ENCODE measurements at regions not wholly inside any gene's neighbourhood (a gene's known extent, or its start where the extent isn't known, plus 50 kb on each side); places are given as distances from the start of the nearest gene placed in this dataset.

- TF ChIP-seq, protein P1, sequence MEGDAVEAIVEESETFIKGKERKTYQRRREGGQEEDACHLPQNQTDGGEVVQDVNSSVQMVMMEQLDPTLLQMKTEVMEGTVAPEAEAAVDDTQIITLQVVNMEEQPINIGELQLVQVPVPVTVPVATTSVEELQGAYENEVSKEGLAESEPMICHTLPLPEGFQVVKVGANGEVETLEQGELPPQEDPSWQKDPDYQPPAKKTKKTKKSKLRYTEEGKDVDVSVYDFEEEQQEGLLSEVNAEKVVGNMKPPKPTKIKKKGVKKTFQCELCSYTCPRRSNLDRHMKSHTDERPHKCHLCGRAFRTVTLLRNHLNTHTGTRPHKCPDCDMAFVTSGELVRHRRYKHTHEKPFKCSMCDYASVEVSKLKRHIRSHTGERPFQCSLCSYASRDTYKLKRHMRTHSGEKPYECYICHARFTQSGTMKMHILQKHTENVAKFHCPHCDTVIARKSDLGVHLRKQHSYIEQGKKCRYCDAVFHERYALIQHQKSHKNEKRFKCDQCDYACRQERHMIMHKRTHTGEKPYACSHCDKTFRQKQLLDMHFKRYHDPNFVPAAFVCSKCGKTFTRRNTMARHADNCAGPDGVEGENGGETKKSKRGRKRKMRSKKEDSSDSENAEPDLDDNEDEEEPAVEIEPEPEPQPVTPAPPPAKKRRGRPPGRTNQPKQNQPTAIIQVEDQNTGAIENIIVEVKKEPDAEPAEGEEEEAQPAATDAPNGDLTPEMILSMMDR (IDR thresholded peaks at IDR 0.05; ENCODE audit: insufficient read depth, low read length): no peak
- TF ChIP-seq POLR2AphosphoS5 (IDR thresholded peaks at IDR 0.05; ENCODE audit: low read depth): no peak
- no peak for TF ChIP-seq SPI1 (IDR thresholded peaks at IDR 0.05; ENCODE audit: borderline replicate concordance, low read depth)
- no peak for TF ChIP-seq GABPA (IDR thresholded peaks at IDR 0.05; ENCODE audit: low read depth)
- TF ChIP-seq, protein P2, sequence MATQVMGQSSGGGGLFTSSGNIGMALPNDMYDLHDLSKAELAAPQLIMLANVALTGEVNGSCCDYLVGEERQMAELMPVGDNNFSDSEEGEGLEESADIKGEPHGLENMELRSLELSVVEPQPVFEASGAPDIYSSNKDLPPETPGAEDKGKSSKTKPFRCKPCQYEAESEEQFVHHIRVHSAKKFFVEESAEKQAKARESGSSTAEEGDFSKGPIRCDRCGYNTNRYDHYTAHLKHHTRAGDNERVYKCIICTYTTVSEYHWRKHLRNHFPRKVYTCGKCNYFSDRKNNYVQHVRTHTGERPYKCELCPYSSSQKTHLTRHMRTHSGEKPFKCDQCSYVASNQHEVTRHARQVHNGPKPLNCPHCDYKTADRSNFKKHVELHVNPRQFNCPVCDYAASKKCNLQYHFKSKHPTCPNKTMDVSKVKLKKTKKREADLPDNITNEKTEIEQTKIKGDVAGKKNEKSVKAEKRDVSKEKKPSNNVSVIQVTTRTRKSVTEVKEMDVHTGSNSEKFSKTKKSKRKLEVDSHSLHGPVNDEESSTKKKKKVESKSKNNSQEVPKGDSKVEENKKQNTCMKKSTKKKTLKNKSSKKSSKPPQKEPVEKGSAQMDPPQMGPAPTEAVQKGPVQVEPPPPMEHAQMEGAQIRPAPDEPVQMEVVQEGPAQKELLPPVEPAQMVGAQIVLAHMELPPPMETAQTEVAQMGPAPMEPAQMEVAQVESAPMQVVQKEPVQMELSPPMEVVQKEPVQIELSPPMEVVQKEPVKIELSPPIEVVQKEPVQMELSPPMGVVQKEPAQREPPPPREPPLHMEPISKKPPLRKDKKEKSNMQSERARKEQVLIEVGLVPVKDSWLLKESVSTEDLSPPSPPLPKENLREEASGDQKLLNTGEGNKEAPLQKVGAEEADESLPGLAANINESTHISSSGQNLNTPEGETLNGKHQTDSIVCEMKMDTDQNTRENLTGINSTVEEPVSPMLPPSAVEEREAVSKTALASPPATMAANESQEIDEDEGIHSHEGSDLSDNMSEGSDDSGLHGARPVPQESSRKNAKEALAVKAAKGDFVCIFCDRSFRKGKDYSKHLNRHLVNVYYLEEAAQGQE (IDR thresholded peaks at IDR 0.05; ENCODE audit: insufficient replicate concordance, low read depth): no peak
Observed at GRCh38 chr4:10949039-10949733, 264.6 kb upstream of the CLNK start.

GRCh38 chr4:10947898-10948297 is 263.3 kb upstream of the CLNK start:
- Histone ChIP-seq H3K4me3 (replicated peaks; ENCODE audit: insufficient read depth, low read length) (no peak overlapping the region), H3K27ac (replicated peaks) (no peak overlapping the region), H3K27me3 (ENCODE audit: insufficient read depth, poor library complexity, severe bottlenecking) (no peaks in the 10 kb centered on the region)
- DNase-seq (ENCODE audit: low read depth in 1 of 2, low spot score in 1 of 2): no peak
- TF ChIP-seq, protein P1 (IDR thresholded peaks at IDR 0.05; ENCODE audit: insufficient read depth, low read length): no peak
- TF ChIP-seq, protein P2 (IDR thresholded peaks at IDR 0.05; ENCODE audit: insufficient replicate concordance, low read depth): no peak
- TF ChIP-seq SPI1 (IDR thresholded peaks at IDR 0.05; ENCODE audit: borderline replicate concordance, low read depth): no peak
- no peak for TF ChIP-seq POLR2AphosphoS5 (IDR thresholded peaks at IDR 0.05; ENCODE audit: low read depth)
- no peak for TF ChIP-seq GABPA (IDR thresholded peaks at IDR 0.05; ENCODE audit: low read depth)

More at GRCh38 chr4:10949039-10949733, 264.6 kb upstream of the CLNK start:
- H3K27ac ChIP-seq (replicated peaks): no peak overlapping the region
- H3K4me3 ChIP-seq (replicated peaks; ENCODE audit: insufficient read depth, low read length): no peak overlapping the region
- no peaks in the 10 kb centered on the region for H3K27me3 ChIP-seq (ENCODE audit: insufficient read depth, poor library complexity, severe bottlenecking)
- DNase-seq (ENCODE audit: low read depth in 1 of 2, low spot score in 1 of 2): no peak

GRCh38 chr4:10944321-10944720 is 259.8 kb upstream of the CLNK start:
- no peaks in the 10 kb centered on the region for H3K27me3 ChIP-seq (ENCODE audit: insufficient read depth, poor library complexity, severe bottlenecking)
- DNase-seq (ENCODE audit: low read depth in 1 of 2, low spot score in 1 of 2): no peak
- H3K27ac ChIP-seq (replicated peaks): no peak overlapping the region
- no peak overlapping the region for H3K4me3 ChIP-seq (replicated peaks; ENCODE audit: insufficient read depth, low read length)
- TF ChIP-seq GABPA (IDR thresholded peaks at IDR 0.05; ENCODE audit: low read depth): no peak
- no peak for TF ChIP-seq POLR2AphosphoS5 (IDR thresholded peaks at IDR 0.05; ENCODE audit: low read depth)
- TF ChIP-seq, protein P1 (IDR thresholded peaks at IDR 0.05; ENCODE audit: insufficient read depth, low read length): no peak
- TF ChIP-seq, protein P2 (IDR thresholded peaks at IDR 0.05; ENCODE audit: insufficient replicate concordance, low read depth): no peak
- no peak for TF ChIP-seq SPI1 (IDR thresholded peaks at IDR 0.05; ENCODE audit: borderline replicate concordance, low read depth)
